SK-N-MC (cell line): ENCODE measurements at regions not wholly inside any gene's neighbourhood (a gene's known extent, or its start where the extent isn't known, plus 50 kb on each side); places are given as distances from the start of the nearest gene placed in this dataset.

ENCODE experiments used
- EZH2 ChIP-seq: fragments of 200-600 bp; sonication (generic); IDR thresholded peaks from one replicate; pipeline ENCODE4 v1.6.1; 2017; ENCODE audit warnings: antibody characterized with exemption
- POLR2AphosphoS5 ChIP-seq: IDR thresholded peaks from 2 replicates; pipeline ENCODE4 v1.6.1; 2012; ENCODE audit warnings: mild to moderate bottlenecking, low read depth, low read length, borderline replicate concordance

- no peak for TF ChIP-seq EZH2
- no peak for TF ChIP-seq POLR2AphosphoS5
Measured at GRCh38 chr21:35521293-35521692, 472.2 kb upstream of the RUNX1 start.
